HepG2 (cell line): ENCODE measurements at regions not wholly inside any gene's neighbourhood (a gene's known extent, or its start where the extent isn't known, plus 50 kb on each side); places are given as distances from the start of the nearest gene placed in this dataset.

Experiments
- ATAC-seq: fragments of 200-7000 bp; cut with Tn5 transposase; 3 replicates; pipeline ENCODE4 v1.9.1; 2020; ENCODE audit warnings: mild to moderate bottlenecking, moderate library complexity
- BruUV-seq: library from RNA; stranded (reverse); fragments of 400-500 nt; replicated peaks from 2 replicates; lab custom pipeline; 2021; lab: Mats Ljungman, UMichigan
- CTCF ChIA-PET: fragments of 300-600 bp; formaldehyde crosslinking; extraction: SDS; loops from one replicate; lab custom pipeline; 2021; ENCODE audit warnings: low total read pairs, inconsistent platforms, low intra/inter-chr PET ratio; lab: Yijun Ruan, JAX
- POLR2A ChIA-PET: fragments of 350-600 bp; sonication (Branson Sonifier 250); formaldehyde crosslinking; loops from one replicate; lab custom pipeline; 2020; ENCODE audit warnings: antibody characterized with exemption, inconsistent platforms; lab: Yijun Ruan, JAX
- DNase-seq: peaks from one replicate; pipeline ENCODE4 v3.0.0-alpha.2; 2015; ENCODE audit warnings: low spot score
- FAIRE-seq: peaks from 3 replicates; lab custom pipeline; 2011; peaks lifted over from hg19 to GRCh38; lab: Jason Lieb, UNC
- H2AFZ ChIP-seq: one replicate; pipeline ENCODE4 v1.6.1; 2011; ENCODE audit warnings: low read length, inconsistent platforms
- H3K27ac ChIP-seq: fragments of 300-600 bp; 3 replicates; pipeline ENCODE4 v1.8.0; 2011; ENCODE audit warnings: mixed run types, mild to moderate bottlenecking, mixed read lengths, low read length, inconsistent platforms; ENCODE audit not compliant: insufficient read depth; ENCODE audit errors: extremely low read length
- H3K27me3 ChIP-seq, 2 experiments: fragments of 200-600 bp in 1 of 2; 2 replicates in 1 of 2; 3 replicates in 1 of 2; pipeline versions ENCODE4 v1.6.0 to v1.8.0; 2011; ENCODE audit warnings: low read length in 2 of 2, mild to moderate bottlenecking in 2 of 2, moderate library complexity in 2 of 2, inconsistent platforms in 1 of 2; ENCODE audit not compliant: insufficient read depth in 2 of 2, control insufficient read depth in 1 of 2
- H3K36me3 ChIP-seq, 2 experiments: fragments of 200-600 bp in 1 of 2; replicated peaks in 1 of 2; 2 replicates in 1 of 2; 3 replicates in 1 of 2; pipeline versions ENCODE4 v1.5.1 to v1.8.0; 2011; ENCODE audit warnings: low read length in 2 of 2, inconsistent platforms in 1 of 2; ENCODE audit not compliant: insufficient read depth in 2 of 2, control insufficient read depth in 1 of 2
- H3K4me1 ChIP-seq: 2 replicates; pipeline ENCODE4 v1.5.1; 2012; ENCODE audit warnings: low read length, inconsistent platforms; ENCODE audit not compliant: insufficient read depth
- H3K4me2 ChIP-seq: 2 replicates; pipeline ENCODE4 v1.6.0; 2011; ENCODE audit warnings: low read depth, low read length, inconsistent platforms
- H3K4me3 ChIP-seq, 3 experiments: fragments of 200-600 bp in 1 of 3; sonication (generic), shearing (Covaris generic) in 1 of 3; replicated peaks in 1 of 3; 2 replicates each; pipeline ENCODE4 v1.5.1; 2011 to 2016; ENCODE audit warnings: low read length in 3 of 3, inconsistent platforms in 2 of 3, low read depth in 2 of 3, mild to moderate bottlenecking in 2 of 3, control low read depth in 1 of 3, mixed read lengths in 1 of 3; ENCODE audit not compliant: insufficient read depth in 1 of 3
- H3K79me2 ChIP-seq: one replicate; pipeline ENCODE4 v1.6.1; 2011; ENCODE audit warnings: low read length, inconsistent platforms; ENCODE audit not compliant: insufficient read depth
- H3K9ac ChIP-seq: 2 replicates; pipeline ENCODE4 v1.6.0; 2011; ENCODE audit warnings: mild to moderate bottlenecking, low read depth, low read length, inconsistent platforms; ENCODE audit not compliant: insufficient read depth
- H3K9me3 ChIP-seq: 2 replicates; pipeline ENCODE4 v1.5.1; 2012; ENCODE audit warnings: mild to moderate bottlenecking, low read length
- H4K20me1 ChIP-seq: 2 replicates; pipeline ENCODE4 v1.6.0; 2011; ENCODE audit warnings: inconsistent platforms, mild to moderate bottlenecking, low read length, moderate library complexity; ENCODE audit not compliant: insufficient read depth
- CREBL2 ChIP-seq: sonication (generic); formaldehyde crosslinking; IDR thresholded peaks from 2 replicates; pipeline ENCODE4 v1.8.1; 2023; ENCODE audit warnings: missing genetic modification reagents, mild to moderate bottlenecking, borderline replicate concordance
- HNRNPL ChIP-seq: fragments of 200-400 bp; formaldehyde crosslinking; IDR thresholded peaks from 2 replicates; pipeline ENCODE4 v1.6.1; 2017; ENCODE audit warnings: mild to moderate bottlenecking, low read depth, low read length
- MAFF ChIP-seq: IDR thresholded peaks from 2 replicates; pipeline ENCODE4 v1.6.1; 2011; ENCODE audit warnings: low read depth, low read length, improper control_type of control experiment
- MAFK ChIP-seq, 2 experiments: IDR thresholded peaks in 1 of 2; conservative IDR thresholded peaks in 1 of 2; 2 replicates each; pipeline ENCODE4 v1.6.1; 2011; ENCODE audit warnings: improper control_type of control experiment in 2 of 2, low read length in 2 of 2
- WIZ ChIP-seq: sonication (generic); formaldehyde crosslinking; IDR thresholded peaks from 2 replicates; pipeline ENCODE4 v1.5.1; 2020; ENCODE audit warnings: mild to moderate bottlenecking, missing genetic modification reagents
- ZNF772 ChIP-seq: sonication (generic); formaldehyde crosslinking; IDR thresholded peaks from 2 replicates; pipeline ENCODE4 v1.5.0; 2020; ENCODE audit warnings: mild to moderate bottlenecking, missing genetic modification reagents
- WGBS: methylation state at CpG from one replicate; pipeline ENCODE4 v1.1.6; 2017; ENCODE audit warnings: low lambda C conversion rate; 5-methylcytosine and 5-hydroxymethylcytosine counted together
- in situ Hi-C: cut with HindIII; loops from 2 replicates; pipeline ENCODE4 v1.10.0; 2017; ENCODE audit warnings: low pct_unique_long_range_greater_than_20kb; ENCODE audit not compliant: extremely low pct_ligation_motif_present
- intact Hi-C: fragments of 100-400 bp; cut with micrococcal nuclease; formaldehyde crosslinking; loops from one replicate; pipeline ENCODE4 v1.10.0; 2022; ENCODE audit not compliant: unreplicated experiment

- H3K9me3 ChIP-seq = peaks cover 97% of the 10 kb centered on the region
- no peaks in the 10 kb centered on the region for H3K27me3 ChIP-seq
- no peaks in the 10 kb centered on the region for H4K20me1 ChIP-seq
- CTCF ChIA-PET = no interaction called here
- in situ Hi-C loops = no loop called here
- POLR2A ChIA-PET = no interaction called here
- no peak for DNase-seq
- no peak for TF ChIP-seq HNRNPL
- TF ChIP-seq, all 625 proteins: peak for 0
- H3K4me3 ChIP-seq = no peak overlapping the region
- 0% methylated on average over 1 of the region's 1 CpG for WGBS
- BruUV-seq = no TSS peak
- no peaks in the 10 kb centered on the region for H3K4me1 ChIP-seq
- H3K9ac ChIP-seq = no peak overlapping the region
- H3K79me2 ChIP-seq = no peaks in the 10 kb centered on the region
- no peaks in the 10 kb centered on the region for H3K36me3 ChIP-seq
- intact Hi-C loops = no loop called here
- ATAC-seq = no peak
- FAIRE-seq = no peak
- no peak overlapping the region for H3K27ac ChIP-seq
- H3K4me2 ChIP-seq = no peak overlapping the region
- no peak overlapping the region for H2AFZ ChIP-seq
Measured at GRCh38 chr14:26379951-26380350, 217.9 kb downstream of the NOVA1 start.

DNA sequence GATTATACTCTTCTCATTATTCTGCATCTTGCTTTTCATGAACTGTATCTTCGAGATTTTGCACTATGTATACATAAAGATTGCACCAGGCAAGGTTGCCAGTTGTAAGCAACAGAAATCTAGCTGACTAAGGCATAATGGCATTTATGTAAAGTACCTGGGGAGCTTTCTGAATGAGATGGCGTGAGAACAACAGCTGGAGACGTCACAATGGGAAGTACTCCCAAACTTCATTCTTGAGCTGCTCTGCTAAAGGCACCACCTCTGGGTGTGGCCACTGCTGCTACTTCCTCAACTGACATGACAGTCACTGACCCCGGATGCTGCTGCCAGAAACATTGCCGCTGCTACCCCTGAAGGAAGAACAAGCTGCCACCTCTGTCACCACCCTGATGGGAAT lies 220.7 kb downstream of the NOVA1 start:
- Histone ChIP-seq H2AFZ (no peak overlapping the region), H3K4me3 (no peak overlapping the region)
- no peak for DNase-seq
- WGBS = 31% methylated on average over 5 of the region's 5 CpGs
- no peak for TF ChIP-seq WIZ (CRISPR knock-in tag)
- no peak for TF ChIP-seq ZNF772
- no peak for TF ChIP-seq CREBL2
- peak; percentile 81 for TF ChIP-seq MAFF
- TF ChIP-seq MAFK (conservative IDR thresholded peaks at IDR 0.05 in 1 of 2, IDR thresholded peaks at IDR 0.05 in 1 of 2; ENCODE audit: low read length in 2 of 2) = peak; percentile 76 to 89
- TF ChIP-seq, all 625 proteins: peak for 2
- POLR2A ChIA-PET = no interaction called here
- CTCF ChIA-PET = no interaction called here
- peaks cover 93% of the 10 kb centered on the region for H3K9me3 ChIP-seq
- H3K79me2 ChIP-seq = no peaks in the 10 kb centered on the region
- FAIRE-seq (no peak), ATAC-seq (no peak)
- in situ Hi-C loops = no loop called here
- H3K27me3 ChIP-seq = no peaks in the 10 kb centered on the region
- H3K36me3 ChIP-seq = no peaks in the 10 kb centered on the region
- no peak overlapping the region for H3K9ac ChIP-seq
- H3K27ac ChIP-seq = no peak overlapping the region
- H4K20me1 ChIP-seq = no peaks in the 10 kb centered on the region
- no TSS peak for BruUV-seq
- intact Hi-C loops = no loop called here
- H3K4me1 ChIP-seq = no peaks in the 10 kb centered on the region
- no peak overlapping the region for H3K4me2 ChIP-seq
